Adrenal gland (tissue), 9 donors: ENCODE measurements at regions not wholly inside any gene's neighbourhood (a gene's known extent, or its start where the extent isn't known, plus 50 kb on each side); places are given as distances from the start of the nearest gene placed in this dataset.

Source experiments
- DNase-seq, 7 donors: peaks; one replicate each; pipeline ENCODE4 v3.0.0-alpha.2; 2019 to 2020
- H3K27ac ChIP-seq, 5 donors: fragments of 200-600 bp; sonication (generic) in 4 of 5; 1 replicate in 3 of 5; 2 replicates in 2 of 5; pipeline versions ENCODE4 v1.5.1 to v1.8.0; 2016 to 2020; ENCODE audit warnings: mild to moderate bottlenecking in 1 of 5
- H3K27me3 ChIP-seq: fragments of 200-600 bp; 2 replicates; pipeline ENCODE4 v1.8.0; 2021
- H3K36me3 ChIP-seq, 2 donors: fragments of 200-600 bp; replicated peaks in 1 of 2; 1 replicate in 1 of 2; 2 replicates in 1 of 2; pipeline versions ENCODE4 v1.5.1 to v1.8.0; 2018 to 2022
- H3K4me1 ChIP-seq, 2 donors: fragments of 200-600 bp; replicated peaks in 1 of 2; 1 replicate in 1 of 2; 2 replicates in 1 of 2; pipeline versions ENCODE4 v1.5.1 to v1.8.0; 2018 to 2021
- H3K4me3 ChIP-seq, 4 donors: fragments of 200-600 bp; sonication (generic) in 3 of 4; one replicate each; pipeline ENCODE4 v1.5.1; 2016 to 2018
- H3K9me3 ChIP-seq, 3 donors: fragments of 200-600 bp; sonication (generic) in 1 of 3; replicated peaks in 1 of 3; 1 replicate in 2 of 3; 2 replicates in 1 of 3; pipeline versions ENCODE4 v1.5.1 to v1.8.0; 2016 to 2021
- CTCF ChIP-seq, 6 experiments: fragments of 450-650 bp in 4 of 6; fragments of 200-600 bp in 2 of 6; sonication (generic) in 1 of 6; IDR thresholded peaks; 1 replicate in 5 of 6; 2 replicates in 1 of 6; pipeline versions ENCODE4 v1.5.1 to v1.8.0; 2016 to 2021; ENCODE audit warnings: antibody characterized with exemption in 6 of 6, mild to moderate bottlenecking in 2 of 6, moderate library complexity in 1 of 6
- POLR2A ChIP-seq, 2 donors: fragments of 450-650 bp; IDR thresholded peaks; one replicate each; pipeline ENCODE4 v1.6.1; 2017; ENCODE audit warnings: antibody characterized with exemption in 2 of 2, mild to moderate bottlenecking in 2 of 2, moderate library complexity in 1 of 2
- WGBS, 4 donors: extraction: QIAGEN DNeasy Blood & Tissue Kit in 2 of 4; methylation state at CpG; one replicate each; pipeline versions ENCODE4 v1.1.5 to v1.1.7; 2013 to 2017; 5-methylcytosine and 5-hydroxymethylcytosine counted together
- intact Hi-C, 2 donors: fragments of 100-400 bp; cut with DNase I; formaldehyde crosslinking; loops; one replicate each; pipeline versions ENCODE4 v1.14.1 to v1.15.0; 2022 to 2023
- donor health status: healthy with polysubstance abuse.
- donor health status: Bipolar disorder and iron deficiency.
- donor health status: DM: yes; HTN: yes; CAD: no.
- donor health status: DM: no; HTN: no; CAD: no.
- donor health status: DM: no; HTN: no; CAD: no.

- H3K27me3 ChIP-seq = no peaks in the 10 kb centered on the region
- no peaks in the 10 kb centered on the region for H3K9me3 ChIP-seq
- intact Hi-C loops = no loop called here
- TF ChIP-seq CTCF (IDR thresholded peaks at IDR 0.05) = no peak
- TF ChIP-seq POLR2A (IDR thresholded peaks at IDR 0.05) = no peak
- H3K27ac ChIP-seq = no peak overlapping the region
- no peak overlapping the region for H3K4me3 ChIP-seq
- WGBS, 4 donors = 74 to 98% (median 90%) methylated on average over 3 of the region's 3 CpGs
- no peaks in the 10 kb centered on the region for H3K4me1 ChIP-seq
- DNase-seq = no peak
- no peaks in the 10 kb centered on the region for H3K36me3 ChIP-seq
These were observed 547.7 kb upstream of the KLF12 start for GRCh38 chr13:74681891-74682290.

- H3K27ac ChIP-seq = no peak overlapping the region
- no peaks in the 10 kb centered on the region for H3K4me1 ChIP-seq
- no peaks in the 10 kb centered on the region for H3K27me3 ChIP-seq
- 46 to 61% (median 53%) methylated on average over 1 of the region's 1 CpG for WGBS, 4 donors
- no peak for DNase-seq
- no peaks in the 10 kb centered on the region for H3K9me3 ChIP-seq
- H3K4me3 ChIP-seq = no peak overlapping the region
- no peaks in the 10 kb centered on the region for H3K36me3 ChIP-seq
- intact Hi-C loops = no loop called here
- TF ChIP-seq POLR2A (IDR thresholded peaks at IDR 0.05) = no peak
- TF ChIP-seq CTCF (IDR thresholded peaks at IDR 0.05) = no peak
These were observed 544.2 kb upstream of the KLF12 start for GRCh38 chr13:74678308-74678965.

- WGBS, 4 donors = 86 to 95% (median 90%) methylated on average over 3 of the region's 3 CpGs
- no peak for TF ChIP-seq CTCF (IDR thresholded peaks at IDR 0.05)
- no peak for TF ChIP-seq POLR2A (IDR thresholded peaks at IDR 0.05)
- no peak for DNase-seq
- no peaks in the 10 kb centered on the region for H3K9me3 ChIP-seq
- no peak overlapping the region for H3K27ac ChIP-seq
- intact Hi-C loops = no loop called here
- H3K36me3 ChIP-seq = no peaks in the 10 kb centered on the region
- H3K4me1 ChIP-seq = no peaks in the 10 kb centered on the region
- H3K27me3 ChIP-seq = no peaks in the 10 kb centered on the region
- H3K4me3 ChIP-seq = no peak overlapping the region
These were observed 541.8 kb upstream of the KLF12 start for GRCh38 chr13:74675972-74676371.

GRCh38 chr13:74675182-74675581 lies 541.0 kb upstream of the KLF12 start:
- intact Hi-C loops = no loop called here
- DNase-seq = no peak
- Histone ChIP-seq H3K4me1 (no peaks in the 10 kb centered on the region), H3K27ac (no peak overlapping the region), H3K27me3 (no peaks in the 10 kb centered on the region), H3K4me3 (no peak overlapping the region), H3K36me3 (no peaks in the 10 kb centered on the region), H3K9me3 (no peaks in the 10 kb centered on the region)
- TF ChIP-seq CTCF (IDR thresholded peaks at IDR 0.05) (no peak), POLR2A (IDR thresholded peaks at IDR 0.05) (no peak)
- WGBS, 4 donors = 80 to 85% (median 83%) methylated on average over 5 of the region's 5 CpGs
